ENCODE measurements at regions not wholly inside any gene's neighbourhood (a gene's known extent, or its start where the extent isn't known, plus 50 kb on each side); places are given as distances from the start of the nearest gene placed in this dataset.
"Not testable (repeated sequence)": the region's sequence is repeated elsewhere in the genome, so short reads cannot be mapped to it uniquely, and the experiment has no call there.

- DNase-seq, result no peak
These were observed 640.6 kb downstream of the TBC1D22A start for GRCh38 chr22:47402876-47403525.

- DNase-seq, result no peak
These were observed 639.7 kb downstream of the TBC1D22A start for GRCh38 chr22:47401976-47402770.

GRCh38 chr22:47401592-47401898 lies 639.1 kb downstream of the TBC1D22A start:
- no peak for DNase-seq

- no peak for DNase-seq
These were observed 638.5 kb downstream of the TBC1D22A start for GRCh38 chr22:47400701-47401591.

GRCh38 chr22:47400131-47400530 lies 637.7 kb downstream of the TBC1D22A start:
- not testable (repeated sequence) for DNase-seq

- no peak for DNase-seq
These were observed 636.7 kb downstream of the TBC1D22A start for GRCh38 chr22:47398921-47399790.

- DNase-seq, result no peak
These were observed 636.0 kb downstream of the TBC1D22A start for GRCh38 chr22:47398491-47398890.

GRCh38 chr22:47397673-47398072 lies 635.2 kb downstream of the TBC1D22A start:
- no peak for DNase-seq

- no peak for DNase-seq
These were observed 634.1 kb downstream of the TBC1D22A start for GRCh38 chr22:47396515-47396914.

- DNase-seq, result no peak
These were observed 633.7 kb downstream of the TBC1D22A start for GRCh38 chr22:47396105-47396504.

GRCh38 chr22:47395481-47395880 lies 633.0 kb downstream of the TBC1D22A start:
- no peak for DNase-seq

GRCh38 chr22:47394504-47395440 lies 632.3 kb downstream of the TBC1D22A start:
- no peak for DNase-seq

- DNase-seq, result no peak
These were observed 630.7 kb downstream of the TBC1D22A start for GRCh38 chr22:47393191-47393590.

GRCh38 chr22:47392729-47393128 lies 630.3 kb downstream of the TBC1D22A start:
- no peak for DNase-seq

- DNase-seq, result no peak
These were observed 629.6 kb downstream of the TBC1D22A start for GRCh38 chr22:47392054-47392347.

- DNase-seq, result no peak
These were observed 629.0 kb downstream of the TBC1D22A start for GRCh38 chr22:47391169-47392053.

GRCh38 chr22:47390026-47390970 lies 627.8 kb downstream of the TBC1D22A start:
- no peak for DNase-seq

- DNase-seq, result no peak
These were observed 626.8 kb downstream of the TBC1D22A start for GRCh38 chr22:47389201-47389600.

GRCh38 chr22:47388778-47389177 lies 626.3 kb downstream of the TBC1D22A start:
- no peak for DNase-seq
